H1 (cell line): ENCODE measurements at regions not wholly inside any gene's neighbourhood (a gene's known extent, or its start where the extent isn't known, plus 50 kb on each side); places are given as distances from the start of the nearest gene placed in this dataset.

ENCODE experiments used
- CTCF ChIA-PET: fragments of 300-600 bp; sonication (Branson Sonifier 250); formaldehyde crosslinking; loops from one replicate; lab custom pipeline; 2021; ENCODE audit not compliant: partially characterized antibody; lab: Charles Lee
- POLR2A ChIA-PET: fragments of 300-600 bp; sonication (Branson Sonifier 250); formaldehyde crosslinking; loops from one replicate; lab custom pipeline; 2021; ENCODE audit warnings: inconsistent platforms; ENCODE audit not compliant: partially characterized antibody; lab: Charles Lee
- DNase-seq, 2 experiments: peaks; one replicate each; pipeline versions ENCODE4 v3.0.0 to v3.0.0-alpha.2; 2010 to 2022; ENCODE audit warnings: low spot score in 2 of 2, low read depth in 1 of 2, mixed read lengths in 1 of 2
- FAIRE-seq: peaks from 2 replicates; lab custom pipeline; 2011; peaks lifted over from hg19 to GRCh38; lab: Jason Lieb, UNC
- H2AFZ ChIP-seq: 2 replicates; pipeline ENCODE4 v1.8.1; 2012; ENCODE audit warnings: low read length, inconsistent platforms
- H2AK5ac ChIP-seq: 2 replicates; pipeline ENCODE4 v1.6.1; 2013; ENCODE audit warnings: low read depth, low read length
- H2BK120ac ChIP-seq: replicated peaks from 2 replicates; pipeline ENCODE3; 2013; ENCODE audit warnings: low read depth, low read length, inconsistent platforms
- H2BK12ac ChIP-seq: 2 replicates; pipeline ENCODE4 v1.6.1; 2013; ENCODE audit warnings: low read depth, low read length
- H2BK15ac ChIP-seq: 2 replicates; pipeline ENCODE4 v1.6.1; 2013; ENCODE audit warnings: low read length
- H2BK20ac ChIP-seq: 2 replicates; pipeline ENCODE4 v1.6.1; 2013; ENCODE audit warnings: low read length
- H2BK5ac ChIP-seq: 2 replicates; pipeline ENCODE4 v1.6.1; 2013; ENCODE audit warnings: low read depth, low read length
- H3K14ac ChIP-seq: 2 replicates; pipeline ENCODE4 v1.6.1; 2013; ENCODE audit warnings: inconsistent platforms; ENCODE audit not compliant: insufficient read length
- H3K18ac ChIP-seq: 2 replicates; pipeline ENCODE4 v1.6.1; 2013; ENCODE audit warnings: low read length; ENCODE audit errors: extremely low read depth
- H3K23ac ChIP-seq: 2 replicates; pipeline ENCODE4 v1.6.1; 2013; ENCODE audit warnings: inconsistent platforms; ENCODE audit not compliant: insufficient read length
- H3K23me2 ChIP-seq: 2 replicates; pipeline ENCODE4 v1.6.1; 2013; ENCODE audit warnings: low read depth, low read length
- H3K27ac ChIP-seq: 2 replicates; pipeline ENCODE4 v1.6.1; 2011; ENCODE audit warnings: low read depth, low read length, inconsistent platforms
- H3K27me3 ChIP-seq, 4 experiments: replicated peaks in 1 of 4; 1 replicate in 1 of 4; 2 replicates in 3 of 4; pipeline versions ENCODE4 v1.6.1 to v1.8.1; 2011 to 2013; ENCODE audit warnings: low read length in 3 of 4, mild to moderate bottlenecking in 3 of 4, inconsistent platforms in 2 of 4, mixed read lengths in 2 of 4, moderate library complexity in 1 of 4; ENCODE audit not compliant: control insufficient read depth in 3 of 4, insufficient read depth in 3 of 4; ENCODE audit errors: extremely low read depth in 1 of 4
- H3K36me3 ChIP-seq, 4 experiments: 2 replicates each; pipeline versions ENCODE4 v1.6.1 to v1.8.1; 2011 to 2013; ENCODE audit warnings: mild to moderate bottlenecking in 4 of 4, low read length in 3 of 4, moderate library complexity in 2 of 4, control low read depth in 1 of 4, inconsistent platforms in 1 of 4; ENCODE audit not compliant: insufficient read depth in 4 of 4, control insufficient read depth in 2 of 4
- H3K4ac ChIP-seq: replicated peaks from 2 replicates; pipeline ENCODE3; 2013; ENCODE audit warnings: low read length, low read depth, mixed read lengths, inconsistent platforms; ENCODE audit not compliant: insufficient read length
- H3K4me1 ChIP-seq, 4 experiments: replicated peaks in 1 of 4; 1 replicate in 1 of 4; 2 replicates in 3 of 4; pipeline versions ENCODE4 v1.6.1 to v1.8.1; 2011 to 2013; ENCODE audit warnings: low read length in 3 of 4, inconsistent platforms in 2 of 4, mixed read lengths in 1 of 4; ENCODE audit not compliant: insufficient read depth in 4 of 4, control insufficient read depth in 3 of 4
- H3K4me2 ChIP-seq, 2 experiments: 2 replicates each; pipeline versions ENCODE4 v1.6.1 to v1.8.1; 2011 to 2013; ENCODE audit warnings: low read depth in 2 of 2, low read length in 2 of 2, control low read depth in 1 of 2, inconsistent platforms in 1 of 2, mild to moderate bottlenecking in 1 of 2; ENCODE audit not compliant: insufficient read depth in 1 of 2
- H3K4me3 ChIP-seq, 4 experiments: fragments of 200-600, 300-600 bp in 1 of 4; sonication (generic), shearing (Covaris generic), sonication (Bioruptor Twin) in 1 of 4; 2 replicates each; pipeline versions ENCODE4 v1.5.1 to v1.8.1; 2011 to 2016; ENCODE audit warnings: low read length in 4 of 4, low read depth in 3 of 4, control low read depth in 2 of 4, inconsistent platforms in 2 of 4, mild to moderate bottlenecking in 2 of 4, mixed read lengths in 1 of 4, moderate library complexity in 1 of 4; ENCODE audit not compliant: insufficient read depth in 2 of 4; ENCODE audit errors: extremely low read depth in 1 of 4
- H3K56ac ChIP-seq: replicated peaks from 2 replicates; pipeline ENCODE3; 2013; ENCODE audit warnings: low read depth, mild to moderate bottlenecking, mixed read lengths, low read length, inconsistent platforms; ENCODE audit not compliant: insufficient read length
- H3K79me1 ChIP-seq: 2 replicates; pipeline ENCODE4 v1.6.1; 2013; ENCODE audit warnings: low read depth, low read length, control low read depth
- H3K79me2 ChIP-seq, 2 experiments: 2 replicates each; pipeline versions ENCODE4 v1.6.1 to v1.8.1; 2012 to 2013; ENCODE audit warnings: low read length in 2 of 2, mild to moderate bottlenecking in 2 of 2, inconsistent platforms in 1 of 2; ENCODE audit not compliant: insufficient read depth in 2 of 2, control insufficient read depth in 1 of 2
- H3K9ac ChIP-seq, 4 experiments: replicated peaks in 1 of 4; 1 replicate in 1 of 4; 2 replicates in 3 of 4; pipeline versions ENCODE4 v1.6.1 to v1.8.1; 2011 to 2013; ENCODE audit warnings: low read depth in 3 of 4, low read length in 3 of 4, control low read depth in 2 of 4, mild to moderate bottlenecking in 2 of 4, moderate library complexity in 2 of 4, inconsistent platforms in 1 of 4; ENCODE audit errors: extremely low read depth in 1 of 4
- H3K9me3 ChIP-seq, 2 experiments: 2 replicates each; pipeline versions ENCODE4 v1.6.1 to v1.8.1; 2012 to 2013; ENCODE audit warnings: mild to moderate bottlenecking in 2 of 2, moderate library complexity in 2 of 2, control low read depth in 1 of 2, inconsistent platforms in 1 of 2, low read depth in 1 of 2, low read length in 1 of 2, mixed read lengths in 1 of 2; ENCODE audit not compliant: insufficient read depth in 2 of 2
- H4K20me1 ChIP-seq, 2 experiments: replicated peaks in 1 of 2; 2 replicates each; pipeline versions ENCODE3 to v1.8.1; 2011 to 2013; ENCODE audit warnings: inconsistent platforms in 2 of 2, low read length in 2 of 2, mild to moderate bottlenecking in 1 of 2; ENCODE audit not compliant: insufficient read depth in 2 of 2, control insufficient read depth in 1 of 2
- H4K5ac ChIP-seq: 2 replicates; pipeline ENCODE4 v1.6.1; 2013; ENCODE audit warnings: low read length, low read depth, mixed read lengths, inconsistent platforms; ENCODE audit not compliant: insufficient read length
- H4K8ac ChIP-seq: 2 replicates; pipeline ENCODE4 v1.8.0; 2013; ENCODE audit warnings: mild to moderate bottlenecking, moderate library complexity, low read length, inconsistent platforms; ENCODE audit not compliant: insufficient read depth; ENCODE audit errors: extremely low read depth
- H4K91ac ChIP-seq: replicated peaks from 2 replicates; pipeline ENCODE3; 2013; ENCODE audit warnings: low read length, mixed read lengths, inconsistent platforms; ENCODE audit not compliant: insufficient read length
- CREB1 ChIP-seq: IDR thresholded peaks from 2 replicates; pipeline ENCODE4 v1.6.1; 2012; ENCODE audit warnings: inconsistent platforms
- KDM4A ChIP-seq: IDR thresholded peaks from one replicate; pipeline ENCODE4 v1.7.1; 2012; ENCODE audit warnings: low read depth, mild to moderate bottlenecking, moderate library complexity, low read length, inconsistent platforms; ENCODE audit not compliant: severe bottlenecking
- RBBP5 ChIP-seq: IDR thresholded peaks from 2 replicates; pipeline ENCODE4 v1.7.1; 2012; ENCODE audit warnings: low read depth, mild to moderate bottlenecking, inconsistent platforms, low read length, moderate library complexity, borderline replicate concordance
- SIRT6 ChIP-seq: IDR thresholded peaks from one replicate; pipeline ENCODE4 v1.7.1; 2012; ENCODE audit warnings: low read length, inconsistent platforms
- WGBS, 2 experiments: shearing (Covaris generic) in 1 of 2; methylation state at CpG; one replicate each; pipeline versions ENCODE4 v1.1.6 to v1.1.7; 2013 to 2015; ENCODE audit warnings: low lambda C conversion rate in 2 of 2, mixed read lengths in 2 of 2, inconsistent platforms in 1 of 2, low coverage in 1 of 2, missing lambda C conversion rate in 1 of 2; ENCODE audit not compliant: insufficient replicate concordance in 2 of 2, insufficient coverage in 1 of 2, insufficient read length in 1 of 2; ENCODE audit errors: extremely low coverage in 1 of 2, missing lambda C conversion rate in 1 of 2; 5-methylcytosine and 5-hydroxymethylcytosine counted together

DNA sequence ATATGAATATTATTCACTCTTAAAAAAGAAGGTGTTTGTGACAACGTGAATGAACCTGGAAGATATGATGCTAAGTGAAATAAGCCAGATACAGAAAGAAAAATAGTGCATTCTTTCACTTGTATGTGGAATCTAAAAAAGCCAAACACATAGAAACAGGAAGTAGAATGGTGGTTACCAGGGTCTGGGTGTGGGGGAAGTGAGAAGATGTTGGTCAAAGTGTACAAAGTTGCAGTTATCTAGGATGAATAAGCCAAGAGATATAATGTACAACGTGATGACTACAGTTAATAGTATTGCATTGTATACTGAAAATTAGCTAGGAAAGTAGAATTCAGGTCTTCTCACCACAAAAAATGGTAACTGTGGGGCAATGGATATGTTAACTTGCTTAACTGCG is 151.1 kb upstream of the HCRTR2 start:
- FAIRE-seq (no peak), DNase-seq (no peak)
- Histone ChIP-seq H3K79me1 (no peaks in the 10 kb centered on the region), H3K4me2 (no peak overlapping the region), H2BK12ac (no peak overlapping the region), H2AK5ac (no peak overlapping the region), H3K4me1 (no peaks in the 10 kb centered on the region), H3K79me2 (no peaks in the 10 kb centered on the region), H3K36me3 (no peaks in the 10 kb centered on the region), H4K20me1 (no peaks in the 10 kb centered on the region), H4K8ac (no peak overlapping the region), H3K27me3 (no peaks in the 10 kb centered on the region), H2BK5ac (no peak overlapping the region), H3K23me2 (no peaks in the 10 kb centered on the region), H3K9me3 (no peaks in the 10 kb centered on the region), H4K91ac (no peak overlapping the region), H3K9ac (no peak overlapping the region), H3K23ac (no peak overlapping the region), H3K14ac (no peak overlapping the region), H2BK120ac (no peak overlapping the region), H3K4ac (no peak overlapping the region), H3K18ac (no peak overlapping the region), H4K5ac (no peak overlapping the region), H2AFZ (no peak overlapping the region), H3K56ac (no peak overlapping the region), H2BK20ac (no peak overlapping the region), H3K4me3 (no peak overlapping the region), H3K27ac (no peak overlapping the region), H2BK15ac (no peak overlapping the region)
- ChIA-PET POLR2A (no interaction called here), CTCF (no interaction called here)
- 89% methylated on average over 3 of the region's 3 CpGs; no CpG with 5 or more reads in 1 of the 2 experiments for WGBS, 2 experiments
- TF ChIP-seq SIRT6 (no peak), KDM4A (no peak), CREB1 (no peak), RBBP5 (no peak)
